DMS153 (cell line): ENCODE measurements at regions not wholly inside any gene's neighbourhood (a gene's known extent, or its start where the extent isn't known, plus 50 kb on each side); places are given as distances from the start of the nearest gene placed in this dataset.

Source experiments
- DNase-seq: peaks from one replicate; lab custom pipeline; 2025; lab: John Stamatoyannopoulos, UW

DNA sequence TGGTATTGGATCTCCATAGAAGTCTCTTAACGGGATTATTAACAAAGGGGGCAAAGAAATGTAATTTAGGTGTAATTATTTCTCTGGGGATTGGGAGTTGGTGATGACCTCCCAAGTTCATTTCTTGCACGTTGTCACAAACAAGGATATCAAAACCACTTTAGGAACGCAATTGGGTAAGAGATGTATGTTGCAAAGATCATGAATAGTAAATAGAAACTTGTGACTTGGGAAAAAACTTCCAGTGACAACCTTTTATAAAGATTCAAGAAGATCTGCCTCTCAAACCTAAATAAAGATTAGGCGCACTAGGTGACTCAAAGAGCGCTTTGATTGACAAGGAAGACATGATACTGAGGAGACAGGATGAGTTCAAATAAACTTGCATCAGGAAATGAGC is 127.8 kb upstream of the TRIB2 start:
- DNase-seq = no peak

- DNase-seq = no peak
Observed at GRCh38 chr2:12589802-12590320, 126.9 kb upstream of the TRIB2 start.

DNA sequence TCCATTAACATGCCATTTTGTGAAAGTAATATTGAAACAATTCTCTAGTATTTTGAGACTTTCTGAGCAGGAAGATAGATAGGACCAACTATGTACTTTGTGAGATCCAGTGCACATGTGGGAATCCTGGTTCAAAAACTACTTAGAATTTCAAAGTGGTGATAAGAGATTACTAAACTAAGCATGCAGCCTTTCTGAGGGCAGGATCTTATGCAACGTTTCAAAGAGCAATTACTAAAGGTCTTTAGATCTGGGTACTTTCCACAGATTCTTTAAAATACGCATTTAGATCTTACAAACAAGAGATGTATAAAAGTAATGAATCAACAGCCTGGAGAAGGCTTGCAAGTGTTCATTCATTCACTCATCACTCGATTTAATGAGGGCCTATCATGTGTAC is 124.4 kb upstream of the TRIB2 start:
- DNase-seq = no peak

GRCh38 chr2:12594590-12594989 is 122.1 kb upstream of the TRIB2 start:
- DNase-seq = no peak

- DNase-seq = no peak
Observed at GRCh38 chr2:12596771-12597170, 120.0 kb upstream of the TRIB2 start.

DNA sequence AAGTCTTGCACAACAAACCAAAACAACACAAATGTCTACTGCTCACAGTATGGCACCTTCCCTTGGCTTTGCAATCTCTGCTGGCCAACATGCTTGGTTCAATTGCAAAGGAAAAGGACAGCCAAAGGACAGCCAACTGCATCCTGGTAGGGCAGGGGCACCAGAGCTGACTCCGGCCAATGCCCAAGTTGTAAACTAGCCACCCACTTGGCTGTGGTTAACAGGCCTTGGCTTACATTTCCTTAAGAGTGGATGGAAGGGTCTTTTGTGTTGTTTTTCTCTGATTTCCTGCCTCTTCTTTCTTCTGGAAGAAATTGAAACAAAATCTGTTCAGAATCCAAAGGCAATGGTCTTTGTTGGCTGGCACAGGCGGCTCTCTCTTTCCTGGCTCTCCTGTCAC is 119.1 kb upstream of the TRIB2 start:
- no peak for DNase-seq

GRCh38 chr2:12602661-12603060 is 114.1 kb upstream of the TRIB2 start:
- DNase-seq = no peak

- no peak for DNase-seq
Observed at GRCh38 chr2:12603781-12604295, 112.9 kb upstream of the TRIB2 start.

DNA sequence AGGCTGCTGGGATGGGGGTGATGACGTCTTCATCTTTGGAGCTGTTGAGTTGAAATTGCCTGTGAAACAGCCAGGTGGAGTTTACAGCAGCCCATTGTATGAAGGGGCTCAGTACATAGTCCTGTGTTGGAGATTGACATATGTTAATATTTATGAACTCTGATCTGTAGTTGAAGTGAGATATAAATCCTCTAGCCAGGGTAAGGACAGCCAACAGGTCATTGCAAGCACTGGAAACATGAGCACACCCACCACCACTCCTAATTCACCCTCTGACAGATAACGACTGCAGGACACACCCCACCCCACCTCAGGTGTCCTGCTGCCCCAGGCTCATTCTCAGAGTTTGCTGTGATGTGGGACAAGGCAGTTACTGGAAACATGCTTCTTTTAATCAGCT is 112.4 kb upstream of the TRIB2 start:
- no peak for DNase-seq

- DNase-seq = no peak
Observed at GRCh38 chr2:12605366-12605765, 111.4 kb upstream of the TRIB2 start.

DNA sequence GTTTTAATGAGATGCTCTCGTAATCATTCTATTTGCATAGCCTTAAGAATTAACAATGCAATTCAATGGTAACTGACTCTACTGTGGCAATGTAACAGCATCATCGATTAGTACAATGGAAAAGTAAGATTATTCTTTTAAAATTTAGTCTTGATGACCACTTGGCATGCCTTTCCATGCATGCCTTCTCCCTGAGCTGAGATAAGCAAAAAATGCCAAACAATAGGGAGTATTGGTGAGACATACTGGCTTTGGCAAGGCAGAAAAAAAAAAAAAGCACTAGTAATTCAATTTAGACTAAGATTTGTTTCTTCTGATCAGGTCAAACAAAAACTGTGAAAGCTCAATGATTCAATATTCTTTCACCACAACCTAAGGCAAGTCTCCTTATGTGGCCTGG is 110.8 kb upstream of the TRIB2 start:
- no peak for DNase-seq

GRCh38 chr2:12606472-12607000 is 110.2 kb upstream of the TRIB2 start:
- no peak for DNase-seq

- DNase-seq = no peak
Observed at GRCh38 chr2:12607971-12608370, 108.8 kb upstream of the TRIB2 start.

DNA sequence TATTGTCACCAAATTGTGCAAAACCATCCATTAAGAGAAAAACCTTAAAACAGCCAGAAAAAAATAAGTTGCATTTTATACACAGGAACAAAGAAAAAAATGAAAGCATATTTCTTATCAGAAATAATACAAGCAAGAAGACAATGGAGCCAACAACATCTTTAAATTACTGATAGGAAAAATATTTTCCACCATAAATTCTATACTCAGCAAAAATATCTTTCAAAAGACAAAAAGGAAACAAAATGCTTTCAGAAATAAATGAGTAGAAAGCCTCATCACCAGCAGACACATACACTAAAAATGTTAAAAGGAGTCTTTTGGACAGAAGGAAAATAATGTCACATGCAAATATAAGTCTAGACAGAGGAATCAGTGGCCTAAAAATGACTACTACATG is 106.4 kb upstream of the TRIB2 start:
- DNase-seq = no peak

DNA sequence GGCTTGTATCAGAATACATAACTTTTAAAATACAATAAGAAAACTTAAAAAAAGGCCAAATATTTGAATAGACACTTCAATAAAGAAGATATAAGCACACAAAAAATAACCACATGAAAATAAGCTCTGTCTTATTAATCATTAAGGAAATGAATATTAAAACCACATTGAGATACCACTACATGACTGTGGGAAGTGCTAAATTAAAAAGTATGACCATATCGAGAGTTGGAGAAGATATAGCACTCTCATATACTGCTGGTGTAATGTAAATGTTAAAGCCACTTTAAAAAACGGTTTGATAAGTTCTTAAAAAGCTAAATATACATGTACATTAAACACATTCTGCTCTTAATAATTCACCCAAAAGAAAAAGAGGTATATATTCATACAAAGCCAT is 104.6 kb upstream of the TRIB2 start:
- no peak for DNase-seq

GRCh38 chr2:12612671-12613070 is 104.1 kb upstream of the TRIB2 start:
- DNase-seq = no peak

DNA sequence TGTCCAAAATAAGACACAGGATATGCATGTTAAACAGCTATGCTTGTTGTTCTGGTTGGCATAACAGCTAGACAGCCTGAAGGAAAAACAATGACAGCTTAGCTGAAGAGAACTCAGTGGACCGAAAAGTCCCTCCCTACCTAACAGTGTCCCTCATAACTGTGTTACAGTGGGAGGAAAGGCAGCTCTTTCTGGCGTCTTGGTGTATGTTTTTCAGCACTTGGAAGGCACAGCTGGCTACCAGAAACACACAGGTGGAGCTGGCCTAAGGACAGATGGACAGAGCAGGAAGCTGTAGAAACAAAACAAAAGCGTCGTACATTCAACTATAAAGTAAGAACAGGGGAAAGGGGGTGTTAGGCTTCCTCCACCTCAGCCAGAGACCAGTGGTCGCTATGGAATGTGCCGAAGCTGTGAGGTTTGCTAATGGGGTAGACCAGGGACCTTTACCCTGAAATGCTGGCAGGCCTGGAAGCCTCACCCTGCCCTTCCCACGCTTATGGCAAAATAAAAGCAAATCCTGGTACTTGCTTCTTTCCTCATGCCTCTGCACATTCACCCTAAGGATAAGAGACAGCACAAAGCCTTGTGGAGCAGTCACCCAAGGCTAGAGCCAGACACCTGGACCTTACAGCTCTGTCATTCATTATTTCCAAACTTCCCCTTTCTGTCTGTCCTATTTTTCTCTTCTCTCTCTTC is 103.5 kb upstream of the TRIB2 start:
- no peak for DNase-seq

DNA sequence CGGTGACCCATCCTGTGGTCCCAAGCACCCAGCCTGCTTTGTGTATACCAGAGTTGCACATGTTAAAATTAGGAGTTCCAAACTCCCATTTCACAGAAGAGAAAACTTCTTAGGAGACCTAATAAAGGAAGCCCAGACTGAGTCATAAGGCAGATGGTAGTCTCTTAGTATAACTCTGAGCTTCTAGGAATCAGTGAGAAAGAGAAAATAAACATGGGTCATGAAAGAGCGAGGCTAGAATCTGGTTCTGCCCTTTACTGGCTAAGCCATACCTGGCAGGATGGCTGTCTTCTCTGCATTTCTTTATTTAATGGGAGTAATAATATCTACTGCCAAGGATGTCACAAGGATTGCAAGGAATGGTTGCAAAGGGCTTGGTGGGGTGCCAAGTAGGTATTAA is 101.2 kb upstream of the TRIB2 start:
- DNase-seq = no peak

GRCh38 chr2:12616456-12617156 is 100.1 kb upstream of the TRIB2 start:
- no peak for DNase-seq

DNA sequence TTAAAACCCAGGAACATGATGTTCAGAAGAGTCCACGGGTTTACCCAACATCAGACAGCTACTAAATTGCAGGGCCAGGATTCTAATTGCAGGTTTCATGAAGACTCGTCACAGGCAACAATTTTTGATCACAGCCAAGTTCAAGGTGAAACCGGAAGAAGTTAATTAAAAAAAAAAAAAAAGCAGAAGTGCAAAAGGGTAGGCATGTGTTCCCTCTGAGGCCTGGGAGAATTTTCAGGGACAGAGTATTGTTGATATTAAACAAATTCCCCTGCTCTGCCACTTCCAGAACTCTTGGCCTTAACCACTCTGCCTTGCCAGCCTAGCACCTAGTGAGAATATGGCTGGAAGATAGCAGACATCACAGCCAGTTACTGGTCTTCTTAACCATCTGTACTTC is 99.4 kb upstream of the TRIB2 start:
- no peak for DNase-seq

GRCh38 chr2:12617853-12618252 is 98.9 kb upstream of the TRIB2 start:
- no peak for DNase-seq

DNA sequence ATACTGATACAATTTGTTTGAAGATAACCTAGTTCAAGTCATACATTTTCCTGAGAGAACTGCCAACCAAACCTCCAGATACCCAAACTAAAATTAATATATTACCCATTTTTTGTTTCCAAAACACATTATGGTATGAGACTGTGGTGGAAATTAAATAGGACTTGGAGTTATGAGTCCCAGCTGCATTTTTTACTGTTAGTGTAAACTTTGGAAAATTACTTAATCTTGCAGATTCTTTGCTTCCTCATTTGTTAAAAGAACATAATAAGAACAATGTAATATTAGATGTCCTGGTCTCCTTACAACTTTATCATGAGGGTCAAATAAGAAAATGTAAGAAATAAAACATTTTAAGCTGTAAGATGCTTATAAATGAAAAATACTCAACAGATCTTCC is 98.2 kb upstream of the TRIB2 start:
- DNase-seq = no peak

GRCh38 chr2:12619975-12620374 is 96.8 kb upstream of the TRIB2 start:
- no peak for DNase-seq
